BE2C (cell line): ENCODE measurements at regions not wholly inside any gene's neighbourhood (a gene's known extent, or its start where the extent isn't known, plus 50 kb on each side); places are given as distances from the start of the nearest gene placed in this dataset.

Experiments
- DNase-seq: peaks from one replicate; pipeline ENCODE4 v3.0.0-alpha.2; 2020
- H3K27me3 ChIP-seq: fragments of 250-450 bp; sonication (Bioruptor Pico); 2 replicates; pipeline ENCODE4 v1.5.1; 2020; ENCODE audit warnings: mild to moderate bottlenecking
- H3K36me3 ChIP-seq: fragments of 250-450 bp; sonication (Bioruptor Pico); 2 replicates; pipeline ENCODE4 v1.5.1; 2020; ENCODE audit warnings: mild to moderate bottlenecking
- H3K4me1 ChIP-seq: fragments of 250-450 bp; sonication (Bioruptor Pico); 2 replicates; pipeline ENCODE4 v1.5.1; 2020
- H3K4me3 ChIP-seq: 2 replicates; pipeline ENCODE4 v1.5.1; 2011; ENCODE audit warnings: low read depth, low read length
- H3K9me3 ChIP-seq: fragments of 250-450 bp; sonication (Bioruptor Pico); 2 replicates; pipeline ENCODE4 v1.5.1; 2020
- TF ChIP-seq, protein P1 (sequence below): IDR thresholded peaks from 2 replicates; pipeline ENCODE4 v1.5.1; 2012; ENCODE audit warnings: mild to moderate bottlenecking, low read depth, low read length

DNA sequence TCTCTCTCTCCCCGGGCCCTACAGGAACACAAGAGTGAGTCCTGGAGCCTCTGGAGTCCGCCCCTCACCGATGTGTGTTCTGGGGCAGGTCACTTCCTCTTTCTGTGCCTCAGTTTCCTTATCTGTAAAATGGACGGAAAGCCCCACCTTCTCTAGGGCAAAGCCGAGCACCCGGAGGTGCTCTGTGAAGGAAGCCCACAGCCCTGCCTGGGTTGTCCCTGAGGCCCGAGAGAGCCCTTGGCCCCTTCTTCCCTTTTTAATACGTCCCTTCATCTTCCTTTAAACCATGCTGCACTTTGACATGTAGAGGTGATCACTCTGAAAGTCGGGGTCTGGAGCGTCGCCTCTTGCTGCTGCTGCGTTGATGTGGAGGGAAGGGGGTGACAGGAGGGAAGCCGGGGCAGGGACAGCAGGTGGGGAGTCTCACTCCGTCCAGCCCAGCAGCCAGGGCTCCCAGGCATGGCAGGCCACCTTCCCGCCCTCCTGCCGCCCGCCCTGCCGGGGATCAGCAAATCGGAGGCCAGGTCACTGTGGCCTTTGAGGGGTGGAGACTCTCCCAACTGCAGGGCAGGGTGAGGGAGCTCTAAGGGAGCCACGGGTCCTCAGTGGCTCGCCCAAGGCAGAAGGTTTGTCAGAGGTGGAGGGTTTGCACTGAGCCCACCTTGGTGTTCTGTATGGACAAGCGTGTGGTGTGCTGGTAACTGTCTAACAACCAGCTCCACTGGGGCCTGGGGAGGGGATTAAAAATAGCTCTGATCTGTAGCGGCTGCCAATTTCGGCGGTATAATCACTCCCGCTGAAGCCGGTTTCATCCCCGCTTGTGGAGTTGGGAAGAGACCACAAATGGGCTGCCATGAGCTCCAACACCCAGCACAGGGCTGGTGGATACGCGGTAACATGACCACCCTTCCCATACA, 135.9 kb upstream of the ID2 start:
- TF ChIP-seq, protein P1, sequence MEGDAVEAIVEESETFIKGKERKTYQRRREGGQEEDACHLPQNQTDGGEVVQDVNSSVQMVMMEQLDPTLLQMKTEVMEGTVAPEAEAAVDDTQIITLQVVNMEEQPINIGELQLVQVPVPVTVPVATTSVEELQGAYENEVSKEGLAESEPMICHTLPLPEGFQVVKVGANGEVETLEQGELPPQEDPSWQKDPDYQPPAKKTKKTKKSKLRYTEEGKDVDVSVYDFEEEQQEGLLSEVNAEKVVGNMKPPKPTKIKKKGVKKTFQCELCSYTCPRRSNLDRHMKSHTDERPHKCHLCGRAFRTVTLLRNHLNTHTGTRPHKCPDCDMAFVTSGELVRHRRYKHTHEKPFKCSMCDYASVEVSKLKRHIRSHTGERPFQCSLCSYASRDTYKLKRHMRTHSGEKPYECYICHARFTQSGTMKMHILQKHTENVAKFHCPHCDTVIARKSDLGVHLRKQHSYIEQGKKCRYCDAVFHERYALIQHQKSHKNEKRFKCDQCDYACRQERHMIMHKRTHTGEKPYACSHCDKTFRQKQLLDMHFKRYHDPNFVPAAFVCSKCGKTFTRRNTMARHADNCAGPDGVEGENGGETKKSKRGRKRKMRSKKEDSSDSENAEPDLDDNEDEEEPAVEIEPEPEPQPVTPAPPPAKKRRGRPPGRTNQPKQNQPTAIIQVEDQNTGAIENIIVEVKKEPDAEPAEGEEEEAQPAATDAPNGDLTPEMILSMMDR = no peak
- no peaks in the 10 kb centered on the region for H3K9me3 ChIP-seq
- no peak overlapping the region for H3K4me3 ChIP-seq
- peaks cover 21% of the 10 kb centered on the region for H3K4me1 ChIP-seq
- H3K36me3 ChIP-seq = no peaks in the 10 kb centered on the region
- DNase-seq = no peak
- H3K27me3 ChIP-seq = no peaks in the 10 kb centered on the region

GRCh38 chr2:8546612-8547283, 135.1 kb upstream of the ID2 start:
- peaks cover 21% of the 10 kb centered on the region for H3K4me1 ChIP-seq

DNA sequence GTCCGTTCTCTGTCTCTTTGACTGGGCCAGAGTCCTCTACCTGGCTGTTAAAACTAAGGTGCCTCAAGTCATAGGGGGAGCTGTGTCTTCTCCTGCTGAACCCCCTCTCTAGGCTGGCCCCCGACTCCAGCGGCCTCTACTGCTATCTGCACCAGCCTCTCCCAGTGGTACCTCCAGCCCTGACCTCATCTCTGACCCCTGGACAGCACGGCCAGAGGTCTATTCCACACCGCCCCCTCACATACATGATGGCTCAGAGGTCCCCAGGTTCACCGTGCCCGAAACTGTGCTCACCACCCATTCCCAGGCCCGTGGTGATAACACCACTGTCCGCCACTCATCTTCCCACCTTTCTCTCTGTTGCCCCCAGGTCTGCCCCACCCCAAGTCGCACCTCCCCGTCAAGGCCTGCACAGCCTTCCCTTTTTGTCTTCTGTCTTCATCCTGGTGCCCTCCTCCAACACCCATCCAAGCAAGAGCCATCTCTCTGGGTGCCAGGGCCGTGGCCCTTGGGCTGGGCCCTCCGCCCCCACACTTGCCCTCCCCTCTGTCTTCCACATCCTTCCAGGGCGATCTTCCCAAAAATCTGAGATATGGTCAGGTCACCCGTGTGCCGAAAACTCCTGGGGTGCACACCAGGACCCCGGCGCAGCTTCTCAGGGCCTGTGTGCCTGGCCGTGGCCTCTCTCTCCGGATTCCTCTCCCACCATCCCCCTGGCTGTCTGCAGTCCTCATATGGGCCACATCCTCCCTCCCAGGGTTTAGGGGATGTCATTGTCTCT, 134.4 kb upstream of the ID2 start:
- Histone ChIP-seq H3K27me3 (no peaks in the 10 kb centered on the region), H3K4me3 (no peak overlapping the region), H3K9me3 (no peaks in the 10 kb centered on the region), H3K36me3 (no peaks in the 10 kb centered on the region), H3K4me1 (peaks cover 21% of the 10 kb centered on the region)
- TF ChIP-seq, protein P1 = no peak
- no peak for DNase-seq

More at GRCh38 chr2:8546612-8547283, 135.1 kb upstream of the ID2 start:
- no peaks in the 10 kb centered on the region for H3K36me3 ChIP-seq
- no peaks in the 10 kb centered on the region for H3K9me3 ChIP-seq
- DNase-seq = no peak
- H3K27me3 ChIP-seq = no peaks in the 10 kb centered on the region
- no peak overlapping the region for H3K4me3 ChIP-seq
- TF ChIP-seq, protein P1 = no peak

GRCh38 chr2:8548065-8548618, 133.7 kb upstream of the ID2 start:
- no peaks in the 10 kb centered on the region for H3K9me3 ChIP-seq
- H3K4me3 ChIP-seq = no peak overlapping the region
- TF ChIP-seq, protein P1 = no peak
- DNase-seq = no peak
- peaks cover 19% of the 10 kb centered on the region for H3K4me1 ChIP-seq
- no peaks in the 10 kb centered on the region for H3K27me3 ChIP-seq
- no peaks in the 10 kb centered on the region for H3K36me3 ChIP-seq

- no peak overlapping the region for H3K4me3 ChIP-seq
- H3K4me1 ChIP-seq = peaks cover 15% of the 10 kb centered on the region
- no peaks in the 10 kb centered on the region for H3K27me3 ChIP-seq
- H3K9me3 ChIP-seq = no peaks in the 10 kb centered on the region
- TF ChIP-seq, protein P1 = peak; percentile 6; the same call in 1 of the 2 replicates
- no peak for DNase-seq
- H3K36me3 ChIP-seq = no peaks in the 10 kb centered on the region
Observed at GRCh38 chr2:8548619-8549150, 133.2 kb upstream of the ID2 start.
